NT2/D1 (cell line): ENCODE measurements at regions not wholly inside any gene's neighbourhood (a gene's known extent, or its start where the extent isn't known, plus 50 kb on each side); places are given as distances from the start of the nearest gene placed in this dataset.

Source experiments
- DNase-seq: peaks from one replicate; pipeline ENCODE4 v3.0.0-alpha.2; 2011; ENCODE audit warnings: low read depth, low spot score
- H3K27me3 ChIP-seq: 2 replicates; pipeline ENCODE4 v1.6.0; 2011; ENCODE audit warnings: mild to moderate bottlenecking; ENCODE audit not compliant: insufficient read length, insufficient read depth
- H3K36me3 ChIP-seq: 2 replicates; pipeline ENCODE4 v1.6.1; 2011; ENCODE audit warnings: mild to moderate bottlenecking, low read length, mixed read lengths; ENCODE audit not compliant: insufficient read depth, insufficient read length
- H3K4me1 ChIP-seq: 2 replicates; pipeline ENCODE4 v1.5.1; 2011; ENCODE audit not compliant: insufficient read depth, insufficient read length
- H3K4me3 ChIP-seq: 2 replicates; pipeline ENCODE4 v1.5.1; 2011; ENCODE audit warnings: low read depth; ENCODE audit not compliant: insufficient read length
- H3K9ac ChIP-seq: 2 replicates; pipeline ENCODE4 v1.6.0; 2011; ENCODE audit warnings: low read depth; ENCODE audit not compliant: insufficient read length
- H3K9me3 ChIP-seq: 2 replicates; pipeline ENCODE4 v1.5.1; 2011; ENCODE audit warnings: mild to moderate bottlenecking, low read length; ENCODE audit not compliant: insufficient read depth
- SUZ12 ChIP-seq: IDR thresholded peaks from 2 replicates; pipeline ENCODE4 v1.6.1; 2011; ENCODE audit not compliant: insufficient read length, insufficient read depth; ENCODE audit errors: extremely low read depth
- YY1 ChIP-seq: IDR thresholded peaks from 2 replicates; pipeline ENCODE4 v1.6.1; 2011; ENCODE audit not compliant: insufficient read length, insufficient read depth
- ZNF274 ChIP-seq: IDR thresholded peaks from 2 replicates; pipeline ENCODE4 v1.6.1; 2011; ENCODE audit warnings: mild to moderate bottlenecking, low read depth, low read length

DNA sequence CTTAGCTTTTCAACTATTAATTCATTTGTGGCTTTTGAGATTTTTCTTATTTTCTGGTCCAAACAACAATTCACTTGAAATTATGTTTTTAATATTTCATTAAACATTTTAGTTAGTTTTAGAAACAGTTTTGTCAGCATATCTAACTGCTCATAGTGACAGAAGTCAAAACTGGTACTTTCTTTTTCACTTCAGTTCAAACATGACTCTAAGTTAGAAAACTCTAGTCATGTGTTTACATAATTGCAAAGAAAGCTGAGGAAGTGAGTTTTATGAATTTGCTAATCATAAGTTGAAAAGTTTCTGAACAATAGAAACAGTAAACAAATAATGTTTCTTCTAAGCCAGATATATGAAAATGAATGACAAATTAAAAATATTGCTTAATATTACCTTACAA, 1931.0 kb downstream of the EFNA5 start:
- no peak overlapping the region for H3K9ac ChIP-seq
- no peaks in the 10 kb centered on the region for H3K27me3 ChIP-seq
- H3K4me1 ChIP-seq: no peaks in the 10 kb centered on the region
- no peak overlapping the region for H3K4me3 ChIP-seq
- no peaks in the 10 kb centered on the region for H3K36me3 ChIP-seq
- no peak for DNase-seq
- H3K9me3 ChIP-seq: no peaks in the 10 kb centered on the region
- TF ChIP-seq YY1 (no peak), SUZ12 (no peak), ZNF274 (no peak)

DNA sequence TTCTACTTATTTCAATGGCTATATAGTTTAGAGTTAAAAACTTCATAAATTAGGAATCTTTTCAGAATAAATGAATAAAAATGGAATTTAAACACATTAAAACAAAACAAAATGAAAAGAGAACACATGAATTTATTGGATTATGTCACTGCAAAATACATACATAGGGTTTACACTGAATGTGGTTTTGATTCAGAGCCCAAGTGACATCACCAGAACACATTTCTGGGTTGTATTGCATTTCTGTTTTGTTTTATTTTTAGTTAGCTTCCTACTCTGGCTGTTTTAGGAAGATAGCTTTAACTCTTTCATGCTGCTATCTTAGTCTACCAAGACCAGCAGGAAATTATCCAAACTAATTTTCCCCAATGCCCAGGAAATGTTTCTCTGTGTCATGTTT, 1935.0 kb downstream of the EFNA5 start:
- TF ChIP-seq SUZ12 (no peak), ZNF274 (no peak), YY1 (no peak)
- no peaks in the 10 kb centered on the region for H3K27me3 ChIP-seq
- no peak for DNase-seq
- no peak overlapping the region for H3K9ac ChIP-seq
- no peaks in the 10 kb centered on the region for H3K9me3 ChIP-seq
- no peak overlapping the region for H3K4me3 ChIP-seq
- no peaks in the 10 kb centered on the region for H3K36me3 ChIP-seq
- no peaks in the 10 kb centered on the region for H3K4me1 ChIP-seq

DNA sequence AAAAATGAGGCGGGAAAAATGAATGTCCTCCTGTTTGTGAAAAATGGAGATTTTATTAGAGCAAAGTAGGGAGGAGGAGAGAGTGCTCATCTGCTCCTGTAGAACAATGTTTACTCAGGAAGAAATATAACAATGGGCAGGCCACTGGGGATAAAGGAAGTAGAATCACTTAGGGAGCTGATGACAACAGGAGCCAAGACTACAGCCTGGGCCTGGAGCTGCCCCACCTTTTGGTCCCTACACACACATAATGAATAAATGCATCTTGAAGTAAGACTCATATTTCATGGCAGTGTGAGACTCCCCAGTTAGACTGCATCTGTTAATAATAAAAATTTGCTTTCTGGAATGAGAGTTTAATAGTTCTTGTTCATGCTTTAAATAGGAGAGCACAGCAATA, 1939.8 kb downstream of the EFNA5 start:
- H3K36me3 ChIP-seq: no peaks in the 10 kb centered on the region
- no peak for DNase-seq
- TF ChIP-seq YY1: no peak
- TF ChIP-seq ZNF274: no peak
- no peak for TF ChIP-seq SUZ12

DNA sequence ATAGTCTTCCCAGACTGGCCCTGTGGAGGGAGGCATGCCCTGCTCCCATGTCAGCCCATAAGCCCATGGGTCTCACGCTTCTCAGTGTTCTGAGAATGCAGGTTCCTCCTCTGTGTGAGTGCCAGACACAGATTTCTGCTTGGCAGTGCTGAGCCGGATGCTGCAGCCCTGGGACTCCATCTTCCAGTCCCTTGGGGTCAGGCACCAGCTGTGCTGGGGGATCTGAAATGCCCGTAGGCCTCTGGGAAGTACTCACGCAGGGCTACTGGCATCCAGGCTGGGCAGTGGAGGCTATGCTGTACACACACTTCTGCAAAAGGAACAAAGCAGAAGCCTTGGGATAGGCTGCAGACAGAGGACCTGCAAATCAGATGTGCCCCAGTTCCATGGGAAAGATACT, 1944.6 kb downstream of the EFNA5 start:
- H3K4me3 ChIP-seq: no peak overlapping the region
- H3K9ac ChIP-seq: no peak overlapping the region
- no peaks in the 10 kb centered on the region for H3K27me3 ChIP-seq
- no peaks in the 10 kb centered on the region for H3K9me3 ChIP-seq
- H3K36me3 ChIP-seq: no peaks in the 10 kb centered on the region
- TF ChIP-seq ZNF274 (no peak), SUZ12 (no peak), YY1 (no peak)
- H3K4me1 ChIP-seq: no peaks in the 10 kb centered on the region
- no peak for DNase-seq

More for the DNA sequence above, 1939.8 kb downstream of the EFNA5 start:
- Histone ChIP-seq H3K9ac (no peak overlapping the region), H3K27me3 (no peaks in the 10 kb centered on the region), H3K9me3 (no peaks in the 10 kb centered on the region), H3K4me3 (no peak overlapping the region), H3K4me1 (no peaks in the 10 kb centered on the region)

DNA sequence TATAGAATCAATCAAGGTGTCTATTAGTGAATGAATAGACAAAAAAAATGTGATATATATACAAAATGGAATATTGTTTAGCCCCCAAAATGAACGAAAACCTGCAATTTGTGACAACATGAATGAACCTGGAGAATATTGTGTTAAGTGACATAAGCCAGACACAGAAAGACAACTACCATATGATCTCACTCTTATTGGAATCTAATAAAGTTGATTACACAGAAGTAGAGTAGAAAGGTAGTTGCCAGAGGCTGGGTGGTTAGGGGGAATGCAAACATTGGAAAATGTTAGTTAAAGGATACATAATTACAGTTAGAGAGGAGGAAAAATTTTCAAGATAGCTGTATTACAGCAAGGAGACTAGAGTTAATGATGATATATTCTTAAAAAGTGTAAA, 1962.3 kb downstream of the EFNA5 start:
- Histone ChIP-seq H3K36me3 (no peaks in the 10 kb centered on the region), H3K4me1 (no peaks in the 10 kb centered on the region), H3K9me3 (no peaks in the 10 kb centered on the region), H3K4me3 (no peak overlapping the region), H3K27me3 (no peaks in the 10 kb centered on the region), H3K9ac (no peak overlapping the region)
- TF ChIP-seq SUZ12: no peak
- DNase-seq: no peak

DNA sequence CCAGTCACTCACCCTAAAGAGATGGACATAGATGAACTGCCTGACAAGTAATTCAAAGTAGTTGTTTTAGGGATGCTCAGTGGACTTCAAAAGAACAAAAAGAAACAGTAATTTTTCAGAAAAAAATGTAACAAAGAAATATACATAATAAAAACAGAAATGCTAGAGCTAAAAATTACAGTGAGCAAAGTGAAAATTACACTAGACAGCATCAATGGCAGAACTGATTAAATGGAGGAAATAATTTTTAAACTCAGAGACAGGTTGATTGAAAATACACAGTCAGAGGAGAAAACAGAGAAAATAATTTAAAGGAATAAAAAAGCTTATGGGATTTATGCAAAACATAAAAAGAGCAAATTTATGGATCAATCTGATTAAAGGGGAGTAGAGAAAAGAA, 1968.4 kb downstream of the EFNA5 start:
- 0 out of 2 replicates have a peak, but pooled peaks cover 7% of the 10 kb centered on the region for H3K9me3 ChIP-seq
- no peak for DNase-seq
- no peaks in the 10 kb centered on the region for H3K36me3 ChIP-seq
- H3K4me3 ChIP-seq: no peak overlapping the region
- H3K9ac ChIP-seq: no peak overlapping the region
- no peak for TF ChIP-seq SUZ12
- H3K27me3 ChIP-seq: no peaks in the 10 kb centered on the region
- no peaks in the 10 kb centered on the region for H3K4me1 ChIP-seq

DNA sequence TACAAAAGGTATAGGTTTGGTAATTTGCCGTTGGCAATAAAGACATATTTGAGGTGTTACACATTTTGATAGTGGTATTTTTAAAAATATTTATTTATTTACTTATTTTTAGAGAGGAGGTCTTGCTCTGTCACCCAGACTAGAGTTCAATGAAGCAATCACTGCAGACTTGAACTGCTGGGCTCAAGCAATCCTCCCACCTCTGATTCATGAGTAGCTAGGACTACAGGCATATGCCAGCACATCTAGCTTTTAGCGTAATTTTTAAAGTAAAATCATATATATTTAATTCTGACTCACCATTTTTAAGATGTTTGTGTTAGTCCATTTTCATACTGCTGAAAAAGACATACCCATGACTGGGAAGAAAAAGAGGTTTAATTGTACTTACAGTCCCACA, 1974.3 kb downstream of the EFNA5 start:
- Histone ChIP-seq H3K4me3 (no peak overlapping the region), H3K36me3 (no peaks in the 10 kb centered on the region), H3K27me3 (no peaks in the 10 kb centered on the region), H3K9me3 (no peaks in the 10 kb centered on the region), H3K4me1 (no peaks in the 10 kb centered on the region), H3K9ac (no peak overlapping the region)
- TF ChIP-seq YY1 (no peak), ZNF274 (no peak), SUZ12 (no peak)
- no peak for DNase-seq

DNA sequence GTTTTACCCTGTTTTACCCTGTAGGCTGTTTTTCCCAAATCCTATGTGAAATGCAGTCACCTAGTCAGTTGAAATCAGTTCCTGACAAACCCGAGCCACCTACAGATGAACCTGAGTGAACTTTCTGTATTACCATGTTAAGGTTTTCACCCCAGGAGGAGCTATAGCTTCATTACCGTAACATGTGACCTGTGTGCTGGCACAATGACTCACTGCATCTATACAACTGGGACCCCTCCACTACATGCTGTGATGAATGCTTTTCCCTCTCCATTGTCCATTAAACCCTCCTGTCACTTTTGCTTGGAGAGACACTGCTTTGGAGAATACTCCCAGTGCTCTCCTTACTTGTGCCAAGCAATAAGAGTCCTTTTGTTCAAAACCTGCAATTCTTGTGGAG, 1974.8 kb downstream of the EFNA5 start:
- Histone ChIP-seq H3K36me3 (no peaks in the 10 kb centered on the region), H3K9me3 (no peaks in the 10 kb centered on the region), H3K4me1 (no peaks in the 10 kb centered on the region), H3K4me3 (no peak overlapping the region), H3K9ac (no peak overlapping the region), H3K27me3 (no peaks in the 10 kb centered on the region)
- no peak for DNase-seq
- TF ChIP-seq SUZ12: no peak
- no peak for TF ChIP-seq YY1
- TF ChIP-seq ZNF274: no peak
